HCT116 (cell line): ENCODE measurements at regions not wholly inside any gene's neighbourhood (a gene's known extent, or its start where the extent isn't known, plus 50 kb on each side); places are given as distances from the start of the nearest gene placed in this dataset.

ENCODE experiments used
- MAX ChIP-seq: IDR thresholded peaks from 2 replicates; pipeline ENCODE4 v1.6.1; 2012
- ZNF274 ChIP-seq: fragments of 200-500 bp; sonication (Bioruptor generic); IDR thresholded peaks from 2 replicates; pipeline ENCODE4 v1.6.1; 2014; ENCODE audit warnings: mild to moderate bottlenecking, low read depth, low read length, inconsistent platforms

DNA sequence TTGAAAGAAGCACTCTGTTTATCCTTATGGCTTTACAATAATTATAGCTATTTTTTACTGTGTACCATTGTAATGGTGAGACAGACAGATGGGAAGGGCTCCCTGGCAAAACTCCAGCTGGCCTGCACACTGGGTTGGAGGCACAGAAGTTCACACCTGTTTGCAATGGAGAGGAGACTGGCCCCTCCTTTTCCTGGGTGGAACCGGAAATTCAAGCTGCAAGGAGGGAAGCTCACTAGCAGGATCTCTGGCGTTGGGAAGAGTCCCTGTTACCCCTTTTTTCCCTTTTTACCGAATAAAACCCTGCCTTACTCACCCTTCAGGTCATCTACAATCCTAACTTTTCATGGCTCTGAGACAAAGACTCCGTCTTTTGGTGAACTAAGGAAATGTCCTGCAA lies 100.3 kb upstream of the TFPI start:
- TF ChIP-seq ZNF274, result no peak
- no peak for TF ChIP-seq MAX
